BLaER1 (cell line): ENCODE measurements at regions not wholly inside any gene's neighbourhood (a gene's known extent, or its start where the extent isn't known, plus 50 kb on each side); places are given as distances from the start of the nearest gene placed in this dataset.

Experiments
- H3K27ac ChIP-seq: shearing (Covaris generic); formaldehyde crosslinking; 2 replicates; pipeline ENCODE4 v1.8.1; 2022
- H3K27me3 ChIP-seq: shearing (Covaris generic); formaldehyde crosslinking; 2 replicates; pipeline ENCODE4 v1.8.1; 2022
- H3K36me3 ChIP-seq: shearing (Covaris generic); formaldehyde crosslinking; 2 replicates; pipeline ENCODE4 v1.8.1; 2022
- H3K4me1 ChIP-seq: shearing (Covaris generic); formaldehyde crosslinking; 2 replicates; pipeline ENCODE4 v1.8.1; 2022
- H3K4me2 ChIP-seq: shearing (Covaris generic); formaldehyde crosslinking; 2 replicates; pipeline ENCODE4 v1.8.1; 2022
- H3K4me3 ChIP-seq: shearing (Covaris generic); formaldehyde crosslinking; 2 replicates; pipeline ENCODE4 v1.8.1; 2022
- H3K9ac ChIP-seq: shearing (Covaris generic); formaldehyde crosslinking; 2 replicates; pipeline ENCODE4 v1.8.1; 2022
- H3K9me3 ChIP-seq: shearing (Covaris generic); formaldehyde crosslinking; 2 replicates; pipeline ENCODE4 v1.8.1; 2022
- H4K20me1 ChIP-seq: shearing (Covaris generic); formaldehyde crosslinking; 2 replicates; pipeline ENCODE4 v1.8.1; 2022
- Cebpa-rat ChIP-seq: shearing (Covaris generic); IDR thresholded peaks from 2 replicates; pipeline ENCODE4 v1.8.1; 2022

- no peak for TF ChIP-seq Cebpa-rat
- Histone ChIP-seq H3K4me2 (no peak overlapping the region), H3K4me1 (peaks cover 7% of the 10 kb centered on the region), H3K27me3 (no peaks in the 10 kb centered on the region), H4K20me1 (no peaks in the 10 kb centered on the region), H3K4me3 (no peak overlapping the region), H3K36me3 (no peaks in the 10 kb centered on the region), H3K9me3 (no peaks in the 10 kb centered on the region), H3K27ac (no peak overlapping the region), H3K9ac (no peak overlapping the region)
Observed at GRCh38 chr4:110710070-110710469, 87.2 kb upstream of the PITX2 start.

- H3K4me1 ChIP-seq, result no peaks in the 10 kb centered on the region
- no peak overlapping the region for H3K9ac ChIP-seq
- no peaks in the 10 kb centered on the region for H4K20me1 ChIP-seq
- no peak for TF ChIP-seq Cebpa-rat
- no peaks in the 10 kb centered on the region for H3K9me3 ChIP-seq
- H3K4me3 ChIP-seq, result no peak overlapping the region
- no peaks in the 10 kb centered on the region for H3K36me3 ChIP-seq
- H3K4me2 ChIP-seq, result no peak overlapping the region
- no peaks in the 10 kb centered on the region for H3K27me3 ChIP-seq
- H3K27ac ChIP-seq, result no peak overlapping the region
Observed at GRCh38 chr4:110712486-110712885, 89.6 kb upstream of the PITX2 start.

DNA sequence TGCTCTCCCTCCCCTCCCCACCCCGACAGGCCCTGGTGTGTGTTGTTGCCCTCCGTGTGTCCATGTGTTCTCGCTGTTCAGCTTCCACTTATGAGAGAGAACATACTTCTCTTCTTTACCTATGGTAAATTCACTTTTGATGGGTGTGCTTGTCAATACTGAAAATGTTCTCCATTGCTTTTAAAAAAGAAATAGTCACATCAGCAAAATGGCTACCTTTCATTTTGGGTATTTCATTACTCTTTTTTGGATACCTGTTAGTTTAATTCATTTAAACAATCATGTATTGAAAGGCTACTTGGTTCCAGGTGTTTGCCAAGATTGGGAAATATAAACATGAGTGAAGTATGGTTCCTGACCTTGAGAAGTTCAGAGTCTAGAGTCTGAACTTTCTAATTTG lies 107.4 kb upstream of the PITX2 start:
- Histone ChIP-seq H3K4me2 (no peak overlapping the region), H3K4me1 (peaks cover 4% of the 10 kb centered on the region; the same call in 1 of the 2 replicates), H3K9me3 (no peaks in the 10 kb centered on the region), H4K20me1 (no peaks in the 10 kb centered on the region), H3K9ac (no peak overlapping the region), H3K36me3 (no peaks in the 10 kb centered on the region), H3K27me3 (no peaks in the 10 kb centered on the region), H3K27ac (no peak overlapping the region), H3K4me3 (no peak overlapping the region)
- no peak for TF ChIP-seq Cebpa-rat

- no peak overlapping the region for H3K4me3 ChIP-seq
- H3K36me3 ChIP-seq, result no peaks in the 10 kb centered on the region
- H3K27ac ChIP-seq, result no peak overlapping the region
- no peak overlapping the region for H3K9ac ChIP-seq
- H3K4me2 ChIP-seq, result no peak overlapping the region
- H4K20me1 ChIP-seq, result no peaks in the 10 kb centered on the region
- peaks cover 4% of the 10 kb centered on the region; the same call in 1 of the 2 replicates for H3K4me1 ChIP-seq
- TF ChIP-seq Cebpa-rat, result no peak
- no peaks in the 10 kb centered on the region for H3K27me3 ChIP-seq
- no peaks in the 10 kb centered on the region for H3K9me3 ChIP-seq
Observed at GRCh38 chr4:110733901-110734300, 111.0 kb upstream of the PITX2 start.

DNA sequence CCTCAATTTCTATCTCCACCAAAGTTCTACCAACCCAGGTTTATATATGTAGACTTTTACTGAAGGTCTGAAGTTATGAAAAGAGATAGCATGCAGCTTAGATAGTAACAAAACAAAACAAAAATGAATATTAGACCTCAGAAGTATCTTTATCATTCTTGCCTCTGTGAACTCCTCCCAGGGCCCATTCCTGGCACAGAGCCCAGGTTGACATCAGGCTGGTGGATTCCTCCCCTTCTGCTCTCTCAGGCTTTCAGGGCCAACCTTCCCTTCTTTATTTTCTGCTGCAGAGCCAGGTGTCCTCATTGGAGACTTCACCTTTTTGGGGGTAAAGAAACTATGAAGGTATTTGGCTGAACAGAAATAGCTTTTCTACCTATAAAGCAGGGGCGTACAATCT lies 112.8 kb upstream of the PITX2 start:
- TF ChIP-seq Cebpa-rat, result no peak
- H3K9ac ChIP-seq, result no peak overlapping the region
- H3K36me3 ChIP-seq, result no peaks in the 10 kb centered on the region
- H3K27ac ChIP-seq, result no peak overlapping the region
- no peaks in the 10 kb centered on the region for H4K20me1 ChIP-seq
- no peak overlapping the region for H3K4me2 ChIP-seq
- no peak overlapping the region for H3K4me3 ChIP-seq
- no peaks in the 10 kb centered on the region for H3K9me3 ChIP-seq
- peaks cover 4% of the 10 kb centered on the region; the same call in 1 of the 2 replicates for H3K4me1 ChIP-seq
- no peaks in the 10 kb centered on the region for H3K27me3 ChIP-seq

DNA sequence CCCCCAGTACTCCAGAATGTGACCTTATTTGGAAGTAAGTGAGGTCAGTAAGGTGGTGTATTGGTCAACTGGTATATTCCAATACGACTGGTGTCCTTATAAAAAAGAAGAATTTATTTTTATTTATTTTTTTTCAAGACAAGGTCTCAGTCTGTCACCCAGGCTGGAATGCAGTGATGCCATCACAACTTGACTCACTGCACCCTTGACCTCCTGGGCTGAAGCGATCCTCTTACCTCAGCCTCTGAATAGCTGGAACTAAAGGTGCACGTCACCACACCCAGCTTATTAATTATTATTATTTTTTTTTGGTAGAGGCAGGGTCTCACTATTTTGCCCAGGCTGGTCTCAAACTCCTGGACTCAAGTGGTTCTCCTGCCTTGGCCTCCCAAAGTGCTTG lies 115.1 kb upstream of the PITX2 start:
- H3K36me3 ChIP-seq, result no peaks in the 10 kb centered on the region
- no peak overlapping the region for H3K9ac ChIP-seq
- no peak overlapping the region for H3K4me2 ChIP-seq
- H3K4me1 ChIP-seq, result peaks cover 13% of the 10 kb centered on the region
- no peak for TF ChIP-seq Cebpa-rat
- no peaks in the 10 kb centered on the region for H3K27me3 ChIP-seq
- no peaks in the 10 kb centered on the region for H4K20me1 ChIP-seq
- no peaks in the 10 kb centered on the region for H3K9me3 ChIP-seq
- H3K27ac ChIP-seq, result no peak overlapping the region
- no peak overlapping the region for H3K4me3 ChIP-seq

- TF ChIP-seq Cebpa-rat, result no peak
- H3K4me2 ChIP-seq, result peak overlapping the region; percentile 47
Observed at GRCh38 chr4:110742143-110742542, 119.3 kb upstream of the PITX2 start.

DNA sequence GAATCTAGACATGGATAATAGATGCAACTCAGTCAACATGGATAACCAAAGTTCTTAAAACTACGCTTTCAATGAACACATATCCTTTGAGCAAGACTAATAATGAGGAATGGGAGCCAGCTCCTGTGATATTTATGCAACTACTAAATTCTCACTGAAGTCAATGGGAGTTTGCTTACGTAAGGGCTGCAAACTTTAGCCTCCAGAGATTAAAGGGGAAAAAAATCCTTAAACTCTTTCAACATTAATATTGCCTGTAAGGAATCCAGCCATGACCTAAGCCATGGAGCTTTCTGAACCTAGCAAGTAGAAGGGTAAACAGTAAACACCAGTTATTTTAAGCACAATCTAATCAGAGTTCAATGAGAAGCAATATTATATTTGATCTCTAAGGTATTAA lies 125.2 kb upstream of the PITX2 start:
- TF ChIP-seq Cebpa-rat, result no peak
- Histone ChIP-seq H3K4me1 (no peaks in the 10 kb centered on the region), H3K36me3 (no peaks in the 10 kb centered on the region), H3K4me2 (no peak overlapping the region), H3K4me3 (no peak overlapping the region), H4K20me1 (no peaks in the 10 kb centered on the region), H3K9ac (no peak overlapping the region), H3K9me3 (no peaks in the 10 kb centered on the region), H3K27me3 (no peaks in the 10 kb centered on the region), H3K27ac (no peak overlapping the region)

More at GRCh38 chr4:110742143-110742542, 119.3 kb upstream of the PITX2 start:
- Histone ChIP-seq H3K27me3 (no peaks in the 10 kb centered on the region), H3K9ac (no peak overlapping the region), H3K4me1 (peaks cover 13% of the 10 kb centered on the region), H3K9me3 (no peaks in the 10 kb centered on the region), H3K4me3 (no peak overlapping the region), H3K27ac (no peak overlapping the region), H4K20me1 (no peaks in the 10 kb centered on the region), H3K36me3 (no peaks in the 10 kb centered on the region)

DNA sequence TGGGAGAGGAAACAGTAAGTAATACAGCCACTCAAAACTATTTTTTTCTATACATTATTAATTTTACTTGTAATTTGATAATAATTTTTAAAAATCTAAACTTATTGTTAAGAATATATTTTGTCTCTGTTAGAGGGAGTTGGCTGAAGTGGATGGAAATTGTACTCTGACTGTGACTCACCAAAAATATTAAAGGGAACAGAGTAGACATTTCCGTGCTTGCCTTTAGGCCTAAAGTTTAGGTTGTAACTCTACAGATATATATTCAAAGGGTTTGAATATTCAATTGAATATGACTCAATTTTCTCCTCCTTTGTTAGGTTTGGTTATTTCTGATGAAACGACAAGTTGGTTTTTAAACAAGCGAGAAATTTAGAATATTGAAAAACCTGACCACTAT lies 128.3 kb upstream of the PITX2 start:
- Histone ChIP-seq H3K4me3 (no peak overlapping the region), H3K9ac (no peak overlapping the region), H3K27me3 (no peaks in the 10 kb centered on the region), H3K36me3 (no peaks in the 10 kb centered on the region), H3K9me3 (no peaks in the 10 kb centered on the region), H3K27ac (no peak overlapping the region), H4K20me1 (no peaks in the 10 kb centered on the region), H3K4me1 (no peaks in the 10 kb centered on the region), H3K4me2 (no peak overlapping the region)
- TF ChIP-seq Cebpa-rat, result no peak

DNA sequence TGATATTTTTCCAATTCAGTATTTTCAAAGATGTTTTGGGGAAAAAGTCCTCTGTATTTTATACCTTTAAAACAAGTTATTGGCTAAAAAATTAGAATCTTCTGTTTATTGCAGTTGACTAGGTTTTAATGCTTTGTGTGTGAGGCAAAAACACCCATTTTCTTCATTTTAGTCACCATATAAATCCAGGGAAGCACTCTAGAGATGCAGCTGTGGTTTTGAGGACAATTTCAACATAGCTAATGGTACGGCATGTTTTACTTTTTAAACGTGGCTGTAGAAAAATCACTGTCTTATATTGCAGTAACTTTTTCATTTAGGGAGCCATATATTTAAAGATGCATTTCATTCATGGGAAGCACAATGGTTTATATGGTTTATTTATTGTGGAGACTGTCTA lies 129.1 kb upstream of the PITX2 start:
- Histone ChIP-seq H3K9ac (no peak overlapping the region), H3K36me3 (no peaks in the 10 kb centered on the region)
- no peak for TF ChIP-seq Cebpa-rat

DNA sequence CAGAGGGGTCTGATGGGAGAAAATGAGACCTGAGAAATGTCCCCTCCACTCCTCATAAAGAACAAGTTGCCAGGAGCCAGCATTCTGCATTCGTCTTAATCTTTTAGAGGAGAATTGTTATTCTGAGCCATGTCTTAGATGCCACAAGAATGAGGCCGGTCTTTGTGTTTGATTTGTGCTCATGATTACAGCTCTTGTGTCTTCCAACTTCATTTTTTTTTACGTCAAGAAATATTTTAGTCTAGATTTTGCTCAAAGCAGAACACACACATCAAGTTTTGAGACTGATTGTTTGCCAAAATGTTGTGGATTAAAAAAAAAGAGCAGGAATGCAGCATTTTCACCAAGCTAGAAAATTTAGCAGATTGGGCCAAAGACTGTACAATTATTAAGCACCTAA lies 130.6 kb upstream of the PITX2 start:
- H3K4me1 ChIP-seq, result no peaks in the 10 kb centered on the region
- H3K4me2 ChIP-seq, result no peak overlapping the region
- no peaks in the 10 kb centered on the region for H3K9me3 ChIP-seq
- no peaks in the 10 kb centered on the region for H3K36me3 ChIP-seq
- H3K9ac ChIP-seq, result no peak overlapping the region
- H4K20me1 ChIP-seq, result no peaks in the 10 kb centered on the region
- H3K4me3 ChIP-seq, result no peak overlapping the region
- no peak for TF ChIP-seq Cebpa-rat
- H3K27ac ChIP-seq, result no peak overlapping the region
- no peaks in the 10 kb centered on the region for H3K27me3 ChIP-seq

More for the DNA sequence above, 129.1 kb upstream of the PITX2 start:
- no peak overlapping the region for H3K4me2 ChIP-seq
- no peaks in the 10 kb centered on the region for H3K4me1 ChIP-seq
- H3K27ac ChIP-seq, result no peak overlapping the region
- no peak overlapping the region for H3K4me3 ChIP-seq
- no peaks in the 10 kb centered on the region for H3K9me3 ChIP-seq
- H3K27me3 ChIP-seq, result no peaks in the 10 kb centered on the region
- H4K20me1 ChIP-seq, result no peaks in the 10 kb centered on the region
